SK-N-SH (cell line): ENCODE measurements at regions not wholly inside any gene's neighbourhood (a gene's known extent, or its start where the extent isn't known, plus 50 kb on each side); places are given as distances from the start of the nearest gene placed in this dataset.

ENCODE experiments used
- CTCF ChIA-PET: fragments of 300-600, 350-600 bp; formaldehyde crosslinking; extraction: SDS; loops from one replicate; lab custom pipeline; 2021; lab: Yijun Ruan, JAX
- POLR2A ChIA-PET: fragments of 350-600 bp; sonication (Branson Sonifier 250); formaldehyde crosslinking; extraction: SDS; loops from one replicate; lab custom pipeline; 2020; ENCODE audit warnings: antibody characterized with exemption, inconsistent platforms; lab: Yijun Ruan, JAX
- DNase-seq: peaks from one replicate; pipeline ENCODE4 v3.0.0; 2012
- H2AFZ ChIP-seq: fragments of 200-600 bp; sonication (generic); 2 replicates; pipeline ENCODE4 v1.8.1; 2016; ENCODE audit warnings: antibody characterized with exemption, mild to moderate bottlenecking, low read depth
- H3F3A ChIP-seq: fragments of 200-600 bp; sonication (generic); replicated peaks from 2 replicates; pipeline ENCODE3; 2016; ENCODE audit warnings: antibody characterized with exemption, mild to moderate bottlenecking; ENCODE audit not compliant: insufficient read depth
- H3K27ac ChIP-seq, 2 experiments: fragments of 200-500 bp in 1 of 2; fragments of 200-600 bp in 1 of 2; sonication (Bioruptor generic) in 1 of 2; sonication (generic), shearing (Covaris generic) in 1 of 2; 2 replicates each; pipeline versions ENCODE4 v1.5.1 to v1.6.1; 2014 to 2016; ENCODE audit warnings: low read depth in 2 of 2, inconsistent platforms in 1 of 2, low read length in 1 of 2, mild to moderate bottlenecking in 1 of 2, mixed read lengths in 1 of 2
- H3K27me3 ChIP-seq: fragments of 200-600 bp; sonication (generic), shearing (Covaris generic); 2 replicates; pipeline ENCODE4 v1.6.1; 2016; ENCODE audit warnings: mixed run types; ENCODE audit not compliant: insufficient read depth
- H3K36me3 ChIP-seq, 2 experiments: fragments of 200-500 bp in 1 of 2; fragments of 200-600 bp in 1 of 2; sonication (Bioruptor generic) in 1 of 2; sonication (generic) in 1 of 2; replicated peaks in 1 of 2; 2 replicates each; pipeline versions ENCODE3 to v1.5.1; 2014 to 2016; ENCODE audit warnings: low read length in 1 of 2, mild to moderate bottlenecking in 1 of 2; ENCODE audit not compliant: insufficient read depth in 2 of 2, control insufficient read depth in 1 of 2
- H3K4me1 ChIP-seq, 2 experiments: fragments of 200-500 bp in 1 of 2; fragments of 200-600 bp in 1 of 2; sonication (Bioruptor generic) in 1 of 2; sonication (generic), shearing (Covaris generic) in 1 of 2; 2 replicates each; pipeline versions ENCODE4 v1.5.1 to v1.6.1; 2014 to 2016; ENCODE audit warnings: low read depth in 1 of 2, low read length in 1 of 2, mixed run types in 1 of 2; ENCODE audit not compliant: insufficient read depth in 2 of 2, control insufficient read depth in 1 of 2
- H3K4me2 ChIP-seq: fragments of 200-600 bp; sonication (generic), shearing (Covaris generic); 2 replicates; pipeline ENCODE4 v1.6.1; 2017; ENCODE audit warnings: mixed run types
- H3K4me3 ChIP-seq, 2 experiments: fragments of 200-500 bp in 1 of 2; fragments of 200-600 bp in 1 of 2; sonication (Bioruptor generic) in 1 of 2; sonication (generic), shearing (Covaris generic) in 1 of 2; 2 replicates each; pipeline versions ENCODE4 v1.5.1 to v1.8.1; 2014 to 2016; ENCODE audit warnings: low read depth in 2 of 2, inconsistent platforms in 1 of 2, low read length in 1 of 2, mild to moderate bottlenecking in 1 of 2, mixed read lengths in 1 of 2, moderate library complexity in 1 of 2
- H3K79me2 ChIP-seq: fragments of 200-600 bp; sonication (generic); 2 replicates; pipeline ENCODE4 v1.8.1; 2017; ENCODE audit warnings: mild to moderate bottlenecking; ENCODE audit not compliant: insufficient read depth
- H3K9ac ChIP-seq: fragments of 200-600 bp; sonication (generic); 2 replicates; pipeline ENCODE4 v1.6.1; 2017; ENCODE audit warnings: mixed run types
- H3K9me2 ChIP-seq: fragments of 200-600 bp; sonication (generic); 2 replicates; pipeline ENCODE4 v1.6.1; 2017; ENCODE audit warnings: mixed run types
- H3K9me3 ChIP-seq: fragments of 200-600 bp; sonication (generic); 2 replicates; pipeline ENCODE4 v1.6.1; 2017; ENCODE audit warnings: mixed run types, mild to moderate bottlenecking, moderate library complexity
- H4K20me1 ChIP-seq: fragments of 200-600 bp; sonication (generic); 2 replicates; pipeline ENCODE4 v1.6.1; 2017; ENCODE audit warnings: mild to moderate bottlenecking, mixed run types; ENCODE audit not compliant: insufficient read depth
- ELF1 ChIP-seq: IDR thresholded peaks from 2 replicates; pipeline ENCODE4 v1.4.0; 2012
- FOSL2 ChIP-seq: IDR thresholded peaks from 2 replicates; pipeline ENCODE4 v1.4.0; 2012; ENCODE audit warnings: low read depth, mild to moderate bottlenecking, moderate library complexity, borderline replicate concordance
- FOXJ3 ChIP-seq: sonication (generic); formaldehyde crosslinking; IDR thresholded peaks from 2 replicates; pipeline ENCODE4 v1.5.1; 2020; ENCODE audit warnings: mild to moderate bottlenecking, missing genetic modification reagents
- FOXM1 ChIP-seq: IDR thresholded peaks from 2 replicates; pipeline ENCODE4 v1.4.0; 2012; ENCODE audit warnings: low read depth, mild to moderate bottlenecking
- GATA2 ChIP-seq: sonication (generic); formaldehyde crosslinking; IDR thresholded peaks from 2 replicates; pipeline ENCODE4 v1.5.0; 2020; ENCODE audit warnings: mild to moderate bottlenecking, missing genetic modification reagents
- MEF2A ChIP-seq: IDR thresholded peaks from 2 replicates; pipeline ENCODE4 v1.4.0; 2012; ENCODE audit warnings: low read depth, borderline replicate concordance
- NFIC ChIP-seq: IDR thresholded peaks from 2 replicates; pipeline ENCODE4 v1.4.0; 2012; ENCODE audit warnings: borderline replicate concordance
- NRF1 ChIP-seq: IDR thresholded peaks from 2 replicates; pipeline ENCODE4 v1.6.1; 2012; ENCODE audit warnings: low read depth, mild to moderate bottlenecking, low read length
- RCOR1 ChIP-seq: fragments of 150-350 bp; IDR thresholded peaks from 2 replicates; pipeline ENCODE4 v1.6.1; 2017; ENCODE audit warnings: antibody characterized with exemption, low read length
- SIN3A ChIP-seq: IDR thresholded peaks from 2 replicates; pipeline ENCODE4 v1.6.1; 2012; ENCODE audit warnings: low read depth, mild to moderate bottlenecking, low read length, moderate library complexity, borderline replicate concordance
- SMC3 ChIP-seq: IDR thresholded peaks from 2 replicates; pipeline ENCODE4 v1.6.1; 2012; ENCODE audit warnings: low read depth, low read length, improper control_type of control experiment
- USF1 ChIP-seq: IDR thresholded peaks from 2 replicates; pipeline ENCODE4 v1.4.0; 2012; ENCODE audit warnings: low read depth, borderline replicate concordance
- ZBTB33 ChIP-seq: IDR thresholded peaks from 2 replicates; pipeline ENCODE4 v1.4.0; 2012; ENCODE audit warnings: low read depth, borderline replicate concordance
- WGBS: methylation state at CpG from one replicate; pipeline ENCODE4 v1.1.6; 2017; ENCODE audit warnings: low lambda C conversion rate; 5-methylcytosine and 5-hydroxymethylcytosine counted together
- TF ChIP-seq, protein P1 (sequence below): fragments of 150-350 bp; IDR thresholded peaks from 2 replicates; pipeline ENCODE4 v1.6.1; 2017; ENCODE audit warnings: antibody characterized with exemption, low read length, low read depth, borderline replicate concordance
- TF ChIP-seq, protein P2 (sequence below): fragments of 200-600 bp; sonication (generic); IDR thresholded peaks from 2 replicates; pipeline ENCODE4 v1.6.1; 2017; ENCODE audit warnings: antibody characterized with exemption, mild to moderate bottlenecking, moderate library complexity

- H3K27ac ChIP-seq, result no peak overlapping the region
- ChIA-PET POLR2A (no interaction called here), CTCF (no interaction called here)
- H3K27me3 ChIP-seq, result no peaks in the 10 kb centered on the region
- peaks cover 4% of the 10 kb centered on the region for H3F3A ChIP-seq
- 8% methylated on average over 4 of the region's 4 CpGs for WGBS
- no peaks in the 10 kb centered on the region for H4K20me1 ChIP-seq
- H3K36me3 ChIP-seq, result no peaks in the 10 kb centered on the region
- TF ChIP-seq FOXJ3 (CRISPR knock-in tag) (no peak), FOSL2 (no peak), RCOR1 (no peak), USF1 (no peak), NFIC (no peak), ZBTB33 (no peak), MEF2A (no peak), SMC3 (no peak), NRF1 (no peak), ELF1 (no peak), FOXM1 (no peak), SIN3A (no peak), GATA2 (no peak)
- TF ChIP-seq, protein P1, sequence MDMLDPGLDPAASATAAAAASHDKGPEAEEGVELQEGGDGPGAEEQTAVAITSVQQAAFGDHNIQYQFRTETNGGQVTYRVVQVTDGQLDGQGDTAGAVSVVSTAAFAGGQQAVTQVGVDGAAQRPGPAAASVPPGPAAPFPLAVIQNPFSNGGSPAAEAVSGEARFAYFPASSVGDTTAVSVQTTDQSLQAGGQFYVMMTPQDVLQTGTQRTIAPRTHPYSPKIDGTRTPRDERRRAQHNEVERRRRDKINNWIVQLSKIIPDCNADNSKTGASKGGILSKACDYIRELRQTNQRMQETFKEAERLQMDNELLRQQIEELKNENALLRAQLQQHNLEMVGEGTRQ, result no peak
- TF ChIP-seq, protein P2, sequence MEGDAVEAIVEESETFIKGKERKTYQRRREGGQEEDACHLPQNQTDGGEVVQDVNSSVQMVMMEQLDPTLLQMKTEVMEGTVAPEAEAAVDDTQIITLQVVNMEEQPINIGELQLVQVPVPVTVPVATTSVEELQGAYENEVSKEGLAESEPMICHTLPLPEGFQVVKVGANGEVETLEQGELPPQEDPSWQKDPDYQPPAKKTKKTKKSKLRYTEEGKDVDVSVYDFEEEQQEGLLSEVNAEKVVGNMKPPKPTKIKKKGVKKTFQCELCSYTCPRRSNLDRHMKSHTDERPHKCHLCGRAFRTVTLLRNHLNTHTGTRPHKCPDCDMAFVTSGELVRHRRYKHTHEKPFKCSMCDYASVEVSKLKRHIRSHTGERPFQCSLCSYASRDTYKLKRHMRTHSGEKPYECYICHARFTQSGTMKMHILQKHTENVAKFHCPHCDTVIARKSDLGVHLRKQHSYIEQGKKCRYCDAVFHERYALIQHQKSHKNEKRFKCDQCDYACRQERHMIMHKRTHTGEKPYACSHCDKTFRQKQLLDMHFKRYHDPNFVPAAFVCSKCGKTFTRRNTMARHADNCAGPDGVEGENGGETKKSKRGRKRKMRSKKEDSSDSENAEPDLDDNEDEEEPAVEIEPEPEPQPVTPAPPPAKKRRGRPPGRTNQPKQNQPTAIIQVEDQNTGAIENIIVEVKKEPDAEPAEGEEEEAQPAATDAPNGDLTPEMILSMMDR, result no peak
- no peaks in the 10 kb centered on the region for H3K4me1 ChIP-seq
- no peaks in the 10 kb centered on the region for H3K9me3 ChIP-seq
- H3K79me2 ChIP-seq, result no peaks in the 10 kb centered on the region
- H3K9me2 ChIP-seq, result no peaks in the 10 kb centered on the region
- no peak for DNase-seq
- no peak overlapping the region for H3K4me3 ChIP-seq
- H3K9ac ChIP-seq, result no peak overlapping the region
- no peak overlapping the region for H3K4me2 ChIP-seq
- no peak overlapping the region for H2AFZ ChIP-seq
These were observed 694.2 kb downstream of the EPHA4 start for GRCh38 chr2:220877897-220878296.
